SK-N-MC (cell line): ENCODE measurements at regions not wholly inside any gene's neighbourhood (a gene's known extent, or its start where the extent isn't known, plus 50 kb on each side); places are given as distances from the start of the nearest gene placed in this dataset.

Experiments used
- EZH2 ChIP-seq: fragments of 200-600 bp; sonication (generic); IDR thresholded peaks from one replicate; pipeline ENCODE4 v1.6.1; 2017; ENCODE audit warnings: antibody characterized with exemption
- FOXP2 ChIP-seq: optimal IDR thresholded peaks from 2 replicates; pipeline ENCODE3; 2011; ENCODE audit warnings: mild to moderate bottlenecking, moderate library complexity; ENCODE audit not compliant: insufficient read depth; ENCODE audit errors: extremely low read length, control extremely low read depth
- POLR2AphosphoS5 ChIP-seq: IDR thresholded peaks from 2 replicates; pipeline ENCODE4 v1.6.1; 2012; ENCODE audit warnings: mild to moderate bottlenecking, low read depth, low read length, borderline replicate concordance

DNA sequence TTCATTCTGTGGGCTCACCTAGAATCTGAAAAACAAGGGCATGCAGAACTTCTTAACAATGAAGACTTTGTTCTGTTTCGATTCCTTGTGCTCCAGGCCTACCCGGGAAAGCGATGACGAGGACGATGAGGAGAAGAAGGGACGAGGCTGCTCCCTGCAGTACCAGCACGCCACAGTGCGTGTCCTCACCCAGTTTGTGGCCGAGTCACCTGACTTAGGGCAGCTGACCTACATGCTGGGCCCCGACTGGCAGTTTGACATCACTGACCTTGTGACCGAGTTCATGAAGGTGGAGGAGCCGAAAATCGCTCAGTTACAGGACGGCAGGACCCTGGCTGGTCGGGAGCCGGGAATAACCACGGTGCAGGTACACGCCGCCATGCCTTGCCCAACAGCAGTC lies 585.4 kb downstream of the AACS start:
- TF ChIP-seq POLR2AphosphoS5, result no peak
- no peak for TF ChIP-seq EZH2
- TF ChIP-seq FOXP2, result no peak
